ENCODE measurements at regions not wholly inside any gene's neighbourhood (a gene's known extent, or its start where the extent isn't known, plus 50 kb on each side); places are given as distances from the start of the nearest gene placed in this dataset.

DNA sequence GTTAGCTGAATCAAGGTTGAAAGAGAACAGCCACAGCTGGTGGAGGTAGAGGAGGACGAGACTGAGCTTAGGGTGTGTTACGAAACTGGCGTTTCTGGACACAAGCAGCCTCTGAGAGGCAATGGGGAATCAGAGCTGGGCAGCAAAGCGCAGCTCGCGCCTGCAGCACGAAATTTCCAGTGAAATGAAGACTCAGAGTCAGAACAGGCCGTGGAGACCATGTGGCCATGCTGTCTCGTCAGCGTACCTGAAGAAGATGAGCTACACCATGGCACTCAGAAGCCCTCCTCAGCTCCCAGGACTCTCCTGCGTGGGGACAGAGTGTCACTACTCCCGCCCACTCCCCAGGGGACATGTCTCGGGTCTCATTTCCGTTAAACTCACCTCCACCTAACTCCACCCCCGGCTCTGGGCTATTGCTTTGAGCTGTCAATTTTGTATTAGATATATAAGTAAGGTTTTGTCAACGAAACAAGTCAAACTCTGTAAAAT, 256.9 kb downstream of the ERMARD start:
- H3K9me3 ChIP-seq: no peaks in the 10 kb centered on the region
- no peak overlapping the region for H3K4me3 ChIP-seq
- intact Hi-C loops (cut with DNase I): no loop called here
- DNase-seq: no peak
- H3K27ac ChIP-seq: no peak overlapping the region
- H3K36me3 ChIP-seq: no peaks in the 10 kb centered on the region
- no peaks in the 10 kb centered on the region for H3K27me3 ChIP-seq
- H3K9ac ChIP-seq (ENCODE audit: low read depth in 2 of 2, low read length in 2 of 2): no peak overlapping the region
- H3K4me1 ChIP-seq: no peaks in the 10 kb centered on the region
- TF ChIP-seq, protein P1, sequence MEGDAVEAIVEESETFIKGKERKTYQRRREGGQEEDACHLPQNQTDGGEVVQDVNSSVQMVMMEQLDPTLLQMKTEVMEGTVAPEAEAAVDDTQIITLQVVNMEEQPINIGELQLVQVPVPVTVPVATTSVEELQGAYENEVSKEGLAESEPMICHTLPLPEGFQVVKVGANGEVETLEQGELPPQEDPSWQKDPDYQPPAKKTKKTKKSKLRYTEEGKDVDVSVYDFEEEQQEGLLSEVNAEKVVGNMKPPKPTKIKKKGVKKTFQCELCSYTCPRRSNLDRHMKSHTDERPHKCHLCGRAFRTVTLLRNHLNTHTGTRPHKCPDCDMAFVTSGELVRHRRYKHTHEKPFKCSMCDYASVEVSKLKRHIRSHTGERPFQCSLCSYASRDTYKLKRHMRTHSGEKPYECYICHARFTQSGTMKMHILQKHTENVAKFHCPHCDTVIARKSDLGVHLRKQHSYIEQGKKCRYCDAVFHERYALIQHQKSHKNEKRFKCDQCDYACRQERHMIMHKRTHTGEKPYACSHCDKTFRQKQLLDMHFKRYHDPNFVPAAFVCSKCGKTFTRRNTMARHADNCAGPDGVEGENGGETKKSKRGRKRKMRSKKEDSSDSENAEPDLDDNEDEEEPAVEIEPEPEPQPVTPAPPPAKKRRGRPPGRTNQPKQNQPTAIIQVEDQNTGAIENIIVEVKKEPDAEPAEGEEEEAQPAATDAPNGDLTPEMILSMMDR (IDR thresholded peaks at IDR 0.05): no peak

DNA sequence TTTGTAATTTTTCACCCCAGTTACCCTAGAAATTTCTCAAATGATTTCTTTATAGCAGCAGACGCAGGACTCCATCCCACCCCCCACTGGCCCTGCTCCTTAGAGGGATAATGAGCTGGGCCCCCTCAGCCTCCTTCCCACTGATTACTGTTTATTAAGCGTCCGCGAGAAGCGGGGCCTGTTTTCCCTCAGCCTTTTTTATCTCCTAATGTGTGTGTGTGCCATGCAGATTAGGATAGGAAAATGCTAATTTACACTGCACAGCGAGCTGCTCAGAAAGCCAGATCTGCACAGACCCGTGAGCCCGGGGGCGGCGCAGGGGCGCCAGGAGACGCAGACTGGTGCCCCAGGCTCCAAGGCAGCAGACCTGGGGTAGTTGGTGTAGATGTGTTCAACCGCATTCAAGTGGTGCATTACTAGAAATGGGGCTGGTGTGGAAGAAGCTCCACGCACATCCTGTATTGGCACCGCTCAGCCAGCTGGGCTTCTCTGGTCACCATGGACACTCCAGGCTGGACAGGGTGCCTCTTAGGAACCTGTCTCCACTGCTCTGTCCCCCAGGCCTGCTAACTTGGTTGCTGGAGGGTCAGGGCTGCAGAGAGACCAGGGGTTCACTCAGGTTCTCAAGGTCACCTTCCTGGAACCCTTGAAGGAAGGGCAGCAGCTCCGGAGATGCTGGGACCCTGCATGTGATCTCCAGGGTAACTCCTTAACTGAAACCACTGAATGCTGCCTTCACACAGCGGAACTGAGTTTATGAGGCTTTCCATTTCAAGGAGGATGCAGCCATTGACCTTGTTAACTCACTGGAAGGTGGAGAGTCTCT, 256.3 kb downstream of the ERMARD start:
- Histone ChIP-seq H3K36me3 (no peaks in the 10 kb centered on the region), H3K27me3 (no peaks in the 10 kb centered on the region), H3K4me1 (no peaks in the 10 kb centered on the region), H3K27ac (no peak overlapping the region), H3K4me3 (no peak overlapping the region), H3K9me3 (no peaks in the 10 kb centered on the region), H3K9ac (ENCODE audit: low read depth in 2 of 2, low read length in 2 of 2) (no peak overlapping the region)
- no peak for DNase-seq
- intact Hi-C loops (cut with DNase I): no loop called here
- TF ChIP-seq, protein P1 (IDR thresholded peaks at IDR 0.05): no peak

DNA sequence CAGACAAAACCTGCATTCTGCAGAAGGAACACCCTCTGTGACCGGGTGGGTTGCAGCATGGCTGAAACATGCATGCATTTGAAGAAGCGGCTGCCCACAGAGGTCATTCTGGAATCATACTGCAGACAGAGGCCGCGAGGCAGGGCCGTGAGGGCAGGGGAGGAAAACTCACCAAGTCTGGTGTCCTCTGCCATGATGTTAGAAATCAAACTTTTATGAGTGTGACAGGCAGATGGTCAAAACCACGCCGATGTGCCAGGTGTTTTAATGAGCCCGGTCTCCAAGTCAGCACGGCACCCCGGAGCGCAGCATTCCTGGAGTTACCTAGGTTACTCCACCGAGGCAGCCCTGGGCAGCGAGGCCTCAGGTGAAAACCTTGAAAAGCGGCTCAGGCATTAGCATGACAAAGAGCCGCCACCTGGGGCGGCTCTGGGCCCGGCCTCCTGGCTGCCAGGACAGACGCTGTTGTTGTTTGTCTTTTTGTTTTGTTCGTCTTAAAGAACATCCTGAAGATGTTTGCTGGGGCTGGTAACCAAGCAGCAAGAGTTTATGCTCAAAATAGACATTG, 255.6 kb downstream of the ERMARD start:
- Histone ChIP-seq H3K4me1 (no peaks in the 10 kb centered on the region), H3K27ac (no peak overlapping the region), H3K9ac (ENCODE audit: low read depth in 2 of 2, low read length in 2 of 2) (no peak overlapping the region), H3K27me3 (no peaks in the 10 kb centered on the region), H3K4me3 (no peak overlapping the region), H3K9me3 (no peaks in the 10 kb centered on the region), H3K36me3 (no peaks in the 10 kb centered on the region)
- DNase-seq: no peak
- TF ChIP-seq, protein P1 (IDR thresholded peaks at IDR 0.05): no peak
- intact Hi-C loops (cut with DNase I): no loop called here

DNA sequence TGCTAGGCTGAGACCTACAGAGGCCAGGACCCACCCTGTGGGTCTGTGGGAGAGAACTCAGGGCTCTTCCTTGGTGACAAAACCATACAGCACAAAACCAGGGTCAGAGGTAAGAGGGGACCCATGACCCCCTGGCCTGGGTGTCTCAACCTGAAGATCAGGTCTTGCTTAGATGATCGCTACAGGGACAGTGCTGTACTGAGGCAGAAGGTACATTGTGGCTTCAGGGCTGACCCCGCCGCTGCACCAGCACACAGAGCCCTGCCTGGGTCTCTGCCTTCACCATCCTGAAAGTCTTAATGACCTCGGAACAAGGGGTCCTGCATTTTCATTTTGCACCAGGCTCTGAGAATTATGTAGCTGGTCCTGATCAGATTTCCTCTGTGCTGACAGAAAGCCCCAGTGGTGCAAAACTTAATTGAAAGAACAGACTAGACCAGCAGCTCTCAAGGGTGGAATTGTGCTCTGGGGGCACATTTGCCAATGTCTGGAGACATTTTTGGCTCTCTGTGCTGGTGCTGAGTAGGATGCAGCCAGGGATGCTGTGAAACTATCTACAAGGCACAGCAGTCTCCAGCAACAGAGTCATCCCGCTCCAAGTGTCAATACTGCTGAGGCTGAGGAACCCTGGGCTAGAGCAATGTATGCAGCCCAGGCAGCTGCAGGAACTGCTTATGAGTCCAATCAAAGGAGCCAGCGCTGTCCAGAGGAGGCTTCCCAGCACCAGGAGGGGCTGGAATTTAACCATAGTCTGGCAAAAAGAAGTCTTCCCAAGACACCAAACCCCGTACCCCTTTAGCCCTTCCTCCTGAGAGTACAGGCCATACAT, 254.9 kb downstream of the ERMARD start:
- Histone ChIP-seq H3K36me3 (no peaks in the 10 kb centered on the region), H3K27me3 (no peaks in the 10 kb centered on the region), H3K27ac (no peak overlapping the region), H3K9me3 (no peaks in the 10 kb centered on the region), H3K4me3 (no peak overlapping the region), H3K4me1 (no peaks in the 10 kb centered on the region), H3K9ac (ENCODE audit: low read depth in 2 of 2, low read length in 2 of 2) (no peak overlapping the region)
- TF ChIP-seq, protein P1 (IDR thresholded peaks at IDR 0.05): no peak
- intact Hi-C loops (cut with DNase I): no loop called here
- DNase-seq: no peak

DNA sequence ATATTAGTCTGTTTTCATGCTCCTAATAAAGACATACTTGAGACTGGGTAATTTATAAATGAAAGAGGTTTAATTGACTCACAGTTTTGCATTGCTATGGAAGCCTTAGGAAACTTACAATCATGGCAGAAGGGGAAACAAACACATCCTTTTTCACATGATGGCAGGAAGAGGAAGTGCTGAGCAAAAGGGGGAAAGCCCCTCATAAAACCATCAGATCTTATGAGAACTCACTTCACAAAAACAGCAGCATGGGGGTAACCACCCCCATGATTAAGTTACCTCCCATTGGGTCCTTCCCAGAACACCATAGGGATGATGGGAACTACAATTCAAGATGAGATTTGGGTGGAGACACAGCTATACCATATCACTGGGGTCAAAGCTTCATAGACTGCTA, 254.2 kb downstream of the ERMARD start:
- no peak overlapping the region for H3K9ac ChIP-seq (ENCODE audit: low read depth in 2 of 2, low read length in 2 of 2)
- H3K4me3 ChIP-seq: no peak overlapping the region
- DNase-seq: no peak
- no peaks in the 10 kb centered on the region for H3K36me3 ChIP-seq
- H3K27ac ChIP-seq: no peak overlapping the region
- H3K27me3 ChIP-seq: no peaks in the 10 kb centered on the region
- H3K4me1 ChIP-seq: no peaks in the 10 kb centered on the region
- intact Hi-C loops (cut with DNase I): no loop called here
- TF ChIP-seq, protein P1 (IDR thresholded peaks at IDR 0.05): no peak
- no peaks in the 10 kb centered on the region for H3K9me3 ChIP-seq

Data from colonic mucosa (tissue), 4 donors.